ENCODE measurements at regions not wholly inside any gene's neighbourhood (a gene's known extent, or its start where the extent isn't known, plus 50 kb on each side); places are given as distances from the start of the nearest gene placed in this dataset.

DNA sequence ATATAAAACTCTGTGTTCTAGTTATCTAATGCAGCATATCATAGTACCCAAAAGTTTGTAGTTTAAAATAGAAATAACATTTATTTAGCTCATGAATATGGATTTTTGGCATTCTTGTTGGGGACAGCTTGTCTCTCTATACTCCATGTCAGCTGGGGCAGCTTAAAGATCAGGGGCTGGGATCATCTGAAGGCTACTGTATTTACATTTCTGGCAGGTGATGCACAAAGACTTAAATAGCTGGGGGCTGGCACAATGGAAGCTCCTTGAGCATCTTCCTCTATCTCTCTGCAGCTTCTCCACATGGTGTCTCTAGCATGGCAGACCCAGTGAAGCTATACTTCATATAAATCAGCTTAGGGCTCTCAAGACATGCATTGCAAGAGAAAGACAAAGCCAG lies 55.6 kb upstream of the DAB1 start:
- TF ChIP-seq, protein P1, sequence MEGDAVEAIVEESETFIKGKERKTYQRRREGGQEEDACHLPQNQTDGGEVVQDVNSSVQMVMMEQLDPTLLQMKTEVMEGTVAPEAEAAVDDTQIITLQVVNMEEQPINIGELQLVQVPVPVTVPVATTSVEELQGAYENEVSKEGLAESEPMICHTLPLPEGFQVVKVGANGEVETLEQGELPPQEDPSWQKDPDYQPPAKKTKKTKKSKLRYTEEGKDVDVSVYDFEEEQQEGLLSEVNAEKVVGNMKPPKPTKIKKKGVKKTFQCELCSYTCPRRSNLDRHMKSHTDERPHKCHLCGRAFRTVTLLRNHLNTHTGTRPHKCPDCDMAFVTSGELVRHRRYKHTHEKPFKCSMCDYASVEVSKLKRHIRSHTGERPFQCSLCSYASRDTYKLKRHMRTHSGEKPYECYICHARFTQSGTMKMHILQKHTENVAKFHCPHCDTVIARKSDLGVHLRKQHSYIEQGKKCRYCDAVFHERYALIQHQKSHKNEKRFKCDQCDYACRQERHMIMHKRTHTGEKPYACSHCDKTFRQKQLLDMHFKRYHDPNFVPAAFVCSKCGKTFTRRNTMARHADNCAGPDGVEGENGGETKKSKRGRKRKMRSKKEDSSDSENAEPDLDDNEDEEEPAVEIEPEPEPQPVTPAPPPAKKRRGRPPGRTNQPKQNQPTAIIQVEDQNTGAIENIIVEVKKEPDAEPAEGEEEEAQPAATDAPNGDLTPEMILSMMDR (IDR thresholded peaks at IDR 0.05) = no peak
- TF ChIP-seq POLR2A (IDR thresholded peaks at IDR 0.05) = no peak
